SH-SY5Y (cell line): ENCODE measurements at regions not wholly inside any gene's neighbourhood (a gene's known extent, or its start where the extent isn't known, plus 50 kb on each side); places are given as distances from the start of the nearest gene placed in this dataset.

Source experiments
- GATA2 ChIP-seq: IDR thresholded peaks from 2 replicates; pipeline ENCODE4 v1.6.1; 2011; ENCODE audit warnings: mild to moderate bottlenecking, low read depth, low read length
- GATA3 ChIP-seq: IDR thresholded peaks from 2 replicates; pipeline ENCODE4 v1.6.1; 2011; ENCODE audit warnings: low read depth, mild to moderate bottlenecking, low read length, moderate library complexity

- TF ChIP-seq GATA2: no peak
- no peak for TF ChIP-seq GATA3
Measured at GRCh38 chr7:142348921-142349405, 91.1 kb upstream of the PRSS58 start.
